Gastrocnemius medialis (tissue), 4 donors: ENCODE measurements at regions not wholly inside any gene's neighbourhood (a gene's known extent, or its start where the extent isn't known, plus 50 kb on each side); places are given as distances from the start of the nearest gene placed in this dataset.

Source experiments
- ATAC-seq, 2 donors: fragments of 150-250 bp; one replicate each; pipeline ENCODE4 v1.9.1; 2016
- DNase-seq, 2 donors: peaks; one replicate each; pipeline ENCODE4 v3.0.0-alpha.2; 2019
- H3K27ac ChIP-seq, 4 donors: fragments of 200-600 bp; sonication (generic); 1 replicate in 1 of 4; 2 replicates in 3 of 4; pipeline ENCODE4 v1.5.1; 2016 to 2018; ENCODE audit warnings: mild to moderate bottlenecking in 2 of 4, moderate library complexity in 1 of 4
- H3K27me3 ChIP-seq, 3 donors: fragments of 200-600 bp; sonication (generic) in 2 of 3; 1 replicate in 1 of 3; 2 replicates in 2 of 3; pipeline versions ENCODE4 v1.5.1 to v1.6.0; 2016 to 2019; ENCODE audit warnings: mild to moderate bottlenecking in 1 of 3, moderate library complexity in 1 of 3
- H3K36me3 ChIP-seq, 2 donors: fragments of 200-600 bp; sonication (generic) in 1 of 2; one replicate each; pipeline ENCODE4 v1.5.1; 2017 to 2018
- H3K4me1 ChIP-seq, 2 donors: fragments of 200-600 bp; sonication (generic) in 1 of 2; one replicate each; pipeline ENCODE4 v1.5.1; 2016 to 2017; ENCODE audit warnings: mild to moderate bottlenecking in 2 of 2
- H3K4me3 ChIP-seq, 4 donors: fragments of 200-600 bp; sonication (generic) in 3 of 4; 1 replicate in 1 of 4; 2 replicates in 3 of 4; pipeline ENCODE4 v1.5.1; 2016 to 2019; ENCODE audit warnings: mild to moderate bottlenecking in 2 of 4
- H3K9me3 ChIP-seq, 3 donors: fragments of 200-600 bp; sonication (generic) in 2 of 3; 1 replicate in 1 of 3; 2 replicates in 2 of 3; pipeline ENCODE4 v1.5.1; 2016 to 2019
- POLR2A ChIP-seq, 2 donors: fragments of 450-650 bp; IDR thresholded peaks; one replicate each; pipeline ENCODE4 v1.6.1; 2017; ENCODE audit warnings: antibody characterized with exemption in 2 of 2, mild to moderate bottlenecking in 2 of 2, moderate library complexity in 2 of 2
- in situ Hi-C, 4 donors: fragments of 200-750 bp; cut with MboI; loops; one replicate each; pipeline versions ENCODE4 v1.15.0 to v1.8.0; 2017; ENCODE audit warnings: low sequenced_read_pairs in 4 of 4
- intact Hi-C: fragments of 100-400 bp; cut with DNase I; formaldehyde crosslinking; loops from one replicate; pipeline ENCODE4 v1.15.1; 2023; ENCODE audit warnings: low total_unique reads
- TF ChIP-seq, protein P1 (sequence below), 5 experiments: fragments of 450-650 bp in 3 of 5; fragments of 200-600 bp in 2 of 5; sonication (generic) in 2 of 5; IDR thresholded peaks in 4 of 5; conservative IDR thresholded peaks in 1 of 5; 1 replicate in 4 of 5; 2 replicates in 1 of 5; pipeline ENCODE4 v1.5.1; 2016 to 2019; ENCODE audit warnings: antibody characterized with exemption in 5 of 5, mild to moderate bottlenecking in 3 of 5, moderate library complexity in 3 of 5

DNA sequence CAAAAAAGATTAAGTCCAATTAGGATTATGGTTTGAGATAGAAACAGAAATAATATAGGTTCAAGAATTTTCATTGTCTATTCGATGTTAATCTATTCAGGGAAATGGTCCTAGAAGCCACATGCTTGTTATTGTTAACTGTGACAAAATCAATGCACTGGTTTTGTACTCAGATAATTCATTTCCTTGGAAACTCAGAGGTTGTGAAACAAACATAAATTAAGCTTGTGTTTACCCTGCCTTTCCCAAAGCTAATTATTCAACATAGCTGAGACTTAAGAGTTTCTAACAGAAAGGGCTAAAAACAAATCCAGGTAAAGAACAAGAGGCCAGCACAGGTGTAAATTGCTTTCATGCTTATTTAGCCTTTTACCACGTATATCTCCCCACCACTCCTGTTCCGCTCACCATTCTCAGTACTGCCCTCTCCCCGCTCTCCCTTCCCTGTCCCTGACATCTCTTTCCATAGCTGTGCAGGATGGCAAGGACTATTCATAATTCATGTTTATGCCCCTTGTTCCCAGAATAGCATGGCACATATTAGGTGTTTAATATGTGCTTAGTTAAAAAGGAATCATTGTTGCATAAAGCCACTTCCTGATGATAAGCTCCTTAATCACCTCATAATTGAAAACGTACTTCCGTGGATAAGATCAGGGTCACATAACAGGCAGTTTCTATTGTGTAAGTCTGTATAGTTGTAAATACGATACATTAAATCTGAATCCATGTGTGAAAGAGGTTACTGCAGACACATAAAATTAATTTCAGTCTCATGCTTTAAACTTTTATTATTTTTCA, 131.8 kb upstream of the USP15 start:
- no peaks in the 10 kb centered on the region for H3K9me3 ChIP-seq
- no peaks in the 10 kb centered on the region for H3K36me3 ChIP-seq
- peak; percentile 8 to 42 for ATAC-seq
- no peak overlapping the region for H3K4me3 ChIP-seq
- no peak overlapping the region for H3K27ac ChIP-seq
- TF ChIP-seq POLR2A (IDR thresholded peaks at IDR 0.05), result no peak
- TF ChIP-seq, protein P1, sequence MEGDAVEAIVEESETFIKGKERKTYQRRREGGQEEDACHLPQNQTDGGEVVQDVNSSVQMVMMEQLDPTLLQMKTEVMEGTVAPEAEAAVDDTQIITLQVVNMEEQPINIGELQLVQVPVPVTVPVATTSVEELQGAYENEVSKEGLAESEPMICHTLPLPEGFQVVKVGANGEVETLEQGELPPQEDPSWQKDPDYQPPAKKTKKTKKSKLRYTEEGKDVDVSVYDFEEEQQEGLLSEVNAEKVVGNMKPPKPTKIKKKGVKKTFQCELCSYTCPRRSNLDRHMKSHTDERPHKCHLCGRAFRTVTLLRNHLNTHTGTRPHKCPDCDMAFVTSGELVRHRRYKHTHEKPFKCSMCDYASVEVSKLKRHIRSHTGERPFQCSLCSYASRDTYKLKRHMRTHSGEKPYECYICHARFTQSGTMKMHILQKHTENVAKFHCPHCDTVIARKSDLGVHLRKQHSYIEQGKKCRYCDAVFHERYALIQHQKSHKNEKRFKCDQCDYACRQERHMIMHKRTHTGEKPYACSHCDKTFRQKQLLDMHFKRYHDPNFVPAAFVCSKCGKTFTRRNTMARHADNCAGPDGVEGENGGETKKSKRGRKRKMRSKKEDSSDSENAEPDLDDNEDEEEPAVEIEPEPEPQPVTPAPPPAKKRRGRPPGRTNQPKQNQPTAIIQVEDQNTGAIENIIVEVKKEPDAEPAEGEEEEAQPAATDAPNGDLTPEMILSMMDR (IDR thresholded peaks at IDR 0.05 in 4 of 5, conservative IDR thresholded peaks at IDR 0.05 in 1 of 5), result no peak
- intact Hi-C loops, result no loop called here
- no peaks in the 10 kb centered on the region for H3K27me3 ChIP-seq
- no peak for DNase-seq
- no peaks in the 10 kb centered on the region for H3K4me1 ChIP-seq
- in situ Hi-C loops, result no loop called here

DNA sequence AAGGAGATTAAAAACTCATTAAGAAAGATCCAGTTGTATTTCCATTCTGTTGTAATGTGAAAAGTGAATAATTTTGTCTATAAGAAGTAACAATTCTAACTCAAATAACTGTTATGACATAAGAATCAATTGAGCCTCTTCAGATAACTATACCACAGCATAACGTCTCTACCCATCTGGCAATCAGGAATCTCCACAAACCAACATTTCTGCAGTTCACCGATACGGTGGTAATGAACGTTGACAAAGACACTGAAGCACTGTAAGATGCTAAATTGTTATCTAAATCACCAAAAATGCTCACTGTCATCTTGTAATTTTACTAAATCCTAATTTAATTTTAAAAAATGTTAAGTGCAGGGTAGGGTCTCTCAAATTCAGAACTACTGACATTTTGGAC, 130.9 kb upstream of the USP15 start:
- TF ChIP-seq POLR2A (IDR thresholded peaks at IDR 0.05), result no peak
- TF ChIP-seq, protein P1 (IDR thresholded peaks at IDR 0.05 in 4 of 5, conservative IDR thresholded peaks at IDR 0.05 in 1 of 5), result no peak
- in situ Hi-C loops (no loop called here), intact Hi-C loops (no loop called here)
- DNase-seq (no peak), ATAC-seq (no peak)
- Histone ChIP-seq H3K36me3 (no peaks in the 10 kb centered on the region), H3K9me3 (no peaks in the 10 kb centered on the region), H3K4me1 (no peaks in the 10 kb centered on the region), H3K27me3 (no peaks in the 10 kb centered on the region), H3K4me3 (no peak overlapping the region), H3K27ac (no peak overlapping the region)

DNA sequence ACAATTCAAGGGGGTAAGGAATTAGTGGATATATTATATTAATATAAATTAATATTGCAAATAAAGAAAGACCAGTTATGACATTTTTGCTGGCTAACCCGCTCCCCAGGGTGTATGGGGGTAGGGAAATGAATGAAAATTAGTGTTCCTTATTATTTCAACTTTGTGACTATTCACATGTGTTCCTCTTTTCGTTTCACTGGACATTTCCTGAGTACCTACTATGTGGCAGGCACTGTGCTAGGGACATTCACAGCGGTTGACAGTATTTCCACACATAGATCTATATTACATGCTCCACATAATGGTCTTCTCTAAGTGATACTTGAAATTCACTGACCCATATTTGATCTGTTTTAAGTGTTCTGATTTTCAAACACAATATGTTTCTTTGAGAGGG, 129.8 kb upstream of the USP15 start:
- Histone ChIP-seq H3K27ac (no peak overlapping the region), H3K4me3 (no peak overlapping the region), H3K36me3 (no peaks in the 10 kb centered on the region), H3K9me3 (no peaks in the 10 kb centered on the region), H3K27me3 (no peaks in the 10 kb centered on the region), H3K4me1 (no peaks in the 10 kb centered on the region)
- in situ Hi-C loops, result no loop called here
- ATAC-seq (no peak), DNase-seq (no peak)
- intact Hi-C loops, result no loop called here
- TF ChIP-seq, protein P1 (IDR thresholded peaks at IDR 0.05 in 4 of 5, conservative IDR thresholded peaks at IDR 0.05 in 1 of 5), result no peak
- TF ChIP-seq POLR2A (IDR thresholded peaks at IDR 0.05), result no peak

DNA sequence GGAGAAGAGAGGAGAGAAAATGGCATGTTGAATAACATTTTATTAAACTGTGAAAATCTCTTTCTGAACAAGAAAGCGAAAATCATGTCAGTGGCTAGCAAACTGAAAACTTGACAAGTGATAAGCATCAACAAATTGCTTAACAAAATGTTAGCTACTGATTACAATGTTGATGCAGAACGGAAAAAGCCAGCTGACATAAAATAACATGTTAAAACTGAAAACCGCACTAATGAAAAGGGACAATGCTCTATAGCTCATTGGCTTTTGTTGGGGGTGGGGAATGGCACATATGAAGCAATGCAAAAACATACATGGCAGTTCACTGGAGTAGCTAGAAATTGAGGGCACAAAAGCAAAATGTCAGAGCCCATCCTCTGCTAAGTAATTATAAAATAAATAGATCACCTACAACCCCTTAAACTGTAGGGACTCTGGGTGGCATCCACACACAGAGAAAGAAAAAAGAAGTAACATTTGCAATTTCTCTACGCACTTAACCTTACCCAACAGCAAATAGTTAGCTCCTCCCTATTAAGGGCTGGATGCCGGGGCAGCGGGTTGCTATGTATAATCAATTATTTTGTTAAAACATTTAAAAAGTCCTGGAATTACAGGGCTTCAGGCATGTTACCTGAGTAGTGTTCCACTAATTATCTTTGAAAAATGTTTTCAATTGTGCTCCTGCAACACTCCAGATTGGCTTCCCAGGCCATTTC, 129.2 kb upstream of the USP15 start:
- intact Hi-C loops (no loop called here), in situ Hi-C loops (no loop called here)
- H3K4me3 ChIP-seq, result no peak overlapping the region
- H3K4me1 ChIP-seq, result no peaks in the 10 kb centered on the region
- DNase-seq (no peak), ATAC-seq (no peak)
- no peak overlapping the region for H3K27ac ChIP-seq
- H3K36me3 ChIP-seq, result no peaks in the 10 kb centered on the region
- TF ChIP-seq, protein P1 (IDR thresholded peaks at IDR 0.05 in 4 of 5, conservative IDR thresholded peaks at IDR 0.05 in 1 of 5), result no peak
- no peak for TF ChIP-seq POLR2A (IDR thresholded peaks at IDR 0.05)
- no peaks in the 10 kb centered on the region for H3K27me3 ChIP-seq
- H3K9me3 ChIP-seq, result no peaks in the 10 kb centered on the region
